GM23338 (cell line): ENCODE measurements at regions not wholly inside any gene's neighbourhood (a gene's known extent, or its start where the extent isn't known, plus 50 kb on each side); places are given as distances from the start of the nearest gene placed in this dataset.

Experiments
- CREB1 ChIP-seq: fragments of 250-450 bp; sonication (Bioruptor Pico); IDR thresholded peaks from 2 replicates; pipeline ENCODE4 v1.5.0; 2020; ENCODE audit warnings: low read depth, mild to moderate bottlenecking, moderate library complexity
- CTCF ChIP-seq, 2 experiments: fragments of 200-600 bp in 1 of 2; sonication (generic) in 1 of 2; conservative IDR thresholded peaks; 2 replicates each; pipeline versions ENCODE4 v1.5.1 to v1.6.1; 2016 to 2017; ENCODE audit warnings: antibody characterized with exemption in 2 of 2, low read depth in 2 of 2, mild to moderate bottlenecking in 2 of 2, moderate library complexity in 1 of 2
- EZH2 ChIP-seq: fragments of 200-600 bp; sonication (generic); IDR thresholded peaks from one replicate; pipeline ENCODE4 v1.8.0; 2017; ENCODE audit warnings: antibody characterized with exemption, mild to moderate bottlenecking, low read depth; ENCODE audit not compliant: unreplicated experiment
- EZH2phosphoT487 ChIP-seq: fragments of 200-600 bp; sonication (generic); IDR thresholded peaks from one replicate; pipeline ENCODE4 v1.8.1; 2018; ENCODE audit warnings: antibody characterized with exemption; ENCODE audit not compliant: unreplicated experiment
- JUNB ChIP-seq: IDR thresholded peaks from one replicate; pipeline ENCODE4 v1.6.1; 2016; ENCODE audit warnings: antibody characterized with exemption; ENCODE audit not compliant: unreplicated experiment
- NANOG ChIP-seq: IDR thresholded peaks from 2 replicates; pipeline ENCODE4 v1.6.1; 2016; ENCODE audit warnings: antibody characterized with exemption, borderline replicate concordance
- POLR2AphosphoS5 ChIP-seq: IDR thresholded peaks from 2 replicates; pipeline ENCODE4 v1.6.1; 2016; ENCODE audit warnings: antibody characterized with exemption, low read depth
- REST ChIP-seq: IDR thresholded peaks from one replicate; pipeline ENCODE4 v1.6.1; 2018; ENCODE audit warnings: antibody characterized with exemption; ENCODE audit not compliant: unreplicated experiment
- STAT1 ChIP-seq: IDR thresholded peaks from one replicate; pipeline ENCODE4 v1.6.1; 2016; ENCODE audit warnings: antibody characterized with exemption; ENCODE audit not compliant: unreplicated experiment
- ZNF331 ChIP-seq: fragments of 250-450 bp; sonication (Bioruptor Pico); IDR thresholded peaks from 2 replicates; pipeline ENCODE4 v1.5.0; 2020; ENCODE audit warnings: low read depth, mild to moderate bottlenecking, moderate library complexity

GRCh38 chr12:84355561-84355960 is 557.0 kb downstream of the SLC6A15 start:
- TF ChIP-seq POLR2AphosphoS5, result no peak
- TF ChIP-seq ZNF331 (CRISPR knock-in tag), result no peak
- no peak for TF ChIP-seq CTCF (conservative IDR thresholded peaks at IDR 0.05; ENCODE audit: low read depth in 2 of 2)
- TF ChIP-seq EZH2, result no peak
- TF ChIP-seq STAT1, result no peak
- no peak for TF ChIP-seq CREB1 (CRISPR knock-in tag)
- TF ChIP-seq NANOG, result no peak
- TF ChIP-seq JUNB, result no peak
- TF ChIP-seq REST, result no peak
- no peak for TF ChIP-seq EZH2phosphoT487
